ENCODE measurements at regions not wholly inside any gene's neighbourhood (a gene's known extent, or its start where the extent isn't known, plus 50 kb on each side); places are given as distances from the start of the nearest gene placed in this dataset.

- FAIRE-seq = no peak
- no peak for DNase-seq (ENCODE audit: low spot score)
Measured at GRCh38 chr4:81963015-81963762, 410.6 kb downstream of the HNRNPD start.

GRCh38 chr4:81960961-81961360, 412.8 kb downstream of the HNRNPD start:
- DNase-seq (ENCODE audit: low spot score) = no peak
- no peak for FAIRE-seq

GRCh38 chr4:81954271-81954670, 419.5 kb downstream of the HNRNPD start:
- DNase-seq (ENCODE audit: low spot score) (no peak), FAIRE-seq (no peak)

GRCh38 chr4:81951891-81952455, 421.8 kb downstream of the HNRNPD start:
- FAIRE-seq (no peak), DNase-seq (ENCODE audit: low spot score) (no peak)

- no peak for DNase-seq (ENCODE audit: low spot score)
- no peak for FAIRE-seq
Measured at GRCh38 chr4:81946996-81947395, 426.8 kb downstream of the HNRNPD start.

GRCh38 chr4:81930506-81931238, 443.1 kb downstream of the HNRNPD start:
- FAIRE-seq (no peak), DNase-seq (ENCODE audit: low spot score) (no peak)

- no peak for DNase-seq (ENCODE audit: low spot score)
- no peak for FAIRE-seq
Measured at GRCh38 chr4:81923140-81923539, 450.7 kb downstream of the HNRNPD start.

- DNase-seq (ENCODE audit: low spot score) = no peak
- FAIRE-seq = no peak
Measured at GRCh38 chr4:81922313-81922712, 450.6 kb upstream of the RASGEF1B start.

- FAIRE-seq (no peak), DNase-seq (ENCODE audit: low spot score) (no peak)
Measured at GRCh38 chr4:81921751-81922159, 450.0 kb upstream of the RASGEF1B start.

GRCh38 chr4:81919810-81920209, 448.1 kb upstream of the RASGEF1B start:
- FAIRE-seq (no peak), DNase-seq (ENCODE audit: low spot score) (no peak)

GRCh38 chr4:81919223-81919622, 447.5 kb upstream of the RASGEF1B start:
- FAIRE-seq (no peak), DNase-seq (ENCODE audit: low spot score) (peak; percentile 14)

GRCh38 chr4:81915430-81915829, 443.7 kb upstream of the RASGEF1B start:
- FAIRE-seq (no peak), DNase-seq (ENCODE audit: low spot score) (no peak)

- FAIRE-seq (no peak), DNase-seq (ENCODE audit: low spot score) (no peak)
Measured at GRCh38 chr4:81914623-81915022, 442.9 kb upstream of the RASGEF1B start.

- DNase-seq (ENCODE audit: low spot score) = peak; percentile 46
Measured at GRCh38 chr4:81913427-81913879, 441.7 kb upstream of the RASGEF1B start.

GRCh38 chr4:81912376-81913030, 440.8 kb upstream of the RASGEF1B start:
- DNase-seq (ENCODE audit: low spot score) (no peak), FAIRE-seq (no peak)

More at GRCh38 chr4:81913427-81913879, 441.7 kb upstream of the RASGEF1B start:
- no peak for FAIRE-seq

GRCh38 chr4:81906905-81907304, 435.2 kb upstream of the RASGEF1B start:
- DNase-seq (ENCODE audit: low spot score) (no peak), FAIRE-seq (no peak)

- FAIRE-seq = peak; percentile 96
- peak; percentile 77 for DNase-seq (ENCODE audit: low spot score)
Measured at GRCh38 chr4:81905971-81906370, 434.3 kb upstream of the RASGEF1B start.

GRCh38 chr4:81904121-81904520, 432.4 kb upstream of the RASGEF1B start:
- FAIRE-seq (peak; percentile 25), DNase-seq (ENCODE audit: low spot score) (no peak)

- FAIRE-seq = no peak
- DNase-seq (ENCODE audit: low spot score) = no peak
Measured at GRCh38 chr4:81903212-81903611, 431.5 kb upstream of the RASGEF1B start.

GRCh38 chr4:81898862-81899504, 427.3 kb upstream of the RASGEF1B start:
- FAIRE-seq (no peak), DNase-seq (ENCODE audit: low spot score) (no peak)

GRCh38 chr4:81896936-81897335, 425.2 kb upstream of the RASGEF1B start:
- FAIRE-seq (no peak), DNase-seq (ENCODE audit: low spot score) (no peak)
